GM21515 (cell line): ENCODE measurements at regions not wholly inside any gene's neighbourhood (a gene's known extent, or its start where the extent isn't known, plus 50 kb on each side); places are given as distances from the start of the nearest gene placed in this dataset.
"Not testable (repeated sequence)": the region's sequence is repeated elsewhere in the genome, so short reads cannot be mapped to it uniquely, and the experiment has no call there.

Source experiments
- ATAC-seq: cut with Tn5 transposase; IDR thresholded peaks from one replicate; pipeline ENCODE4 v1.9.1; 2021; ENCODE audit not compliant: unreplicated experiment

DNA sequence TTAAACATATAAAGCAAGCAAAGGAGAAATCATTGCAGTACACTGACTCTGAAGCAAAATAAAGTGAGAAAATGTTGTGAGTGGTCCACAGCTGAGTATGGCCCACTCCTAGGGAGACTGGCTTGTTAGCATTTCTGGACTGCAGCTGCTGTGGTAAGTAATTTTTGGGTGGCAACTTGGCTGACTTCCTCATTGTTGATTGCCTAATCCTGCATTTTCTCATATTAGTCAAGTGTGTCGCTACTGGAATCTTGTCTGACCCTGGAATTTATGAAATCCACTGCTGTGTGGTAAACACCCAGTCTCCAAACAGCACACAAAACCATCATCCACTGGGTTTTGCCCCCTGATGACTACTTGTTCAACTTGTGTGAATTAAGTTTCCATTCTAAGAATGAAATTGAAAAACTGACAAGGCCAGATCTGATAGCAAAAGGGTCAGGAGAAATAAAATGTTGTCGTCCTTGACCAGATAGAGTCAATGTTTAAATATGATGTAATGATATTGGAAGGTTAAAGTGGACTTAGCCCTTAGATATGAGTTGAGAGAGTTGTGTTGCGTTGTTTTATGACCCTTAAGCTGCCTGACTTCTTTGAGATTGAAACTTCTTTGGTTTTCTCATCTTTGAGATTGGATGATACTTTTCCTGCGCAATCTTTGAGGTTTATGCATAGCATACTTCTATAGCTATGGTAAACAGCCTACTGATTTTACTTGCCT lies 106.6 kb upstream of the SEC22B start:
- ATAC-seq = not testable (repeated sequence)

DNA sequence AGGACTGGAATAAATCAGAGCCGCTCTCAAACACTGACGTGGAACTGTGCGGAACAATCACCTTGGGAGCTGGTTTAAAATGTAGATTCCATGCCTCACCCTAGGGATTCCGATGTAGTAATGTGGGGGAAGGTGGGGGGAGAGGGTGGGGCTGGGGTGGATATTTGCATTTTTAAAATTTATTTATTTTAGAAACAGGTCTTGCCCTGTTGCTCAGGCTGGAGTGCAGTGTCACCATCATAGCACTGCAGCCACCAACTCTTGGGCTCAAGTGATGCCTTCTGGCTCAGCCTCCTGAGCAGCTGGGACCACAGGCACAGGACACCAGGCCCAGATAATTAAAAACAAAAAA lies 101.9 kb upstream of the SEC22B start:
- ATAC-seq = not testable (repeated sequence)

DNA sequence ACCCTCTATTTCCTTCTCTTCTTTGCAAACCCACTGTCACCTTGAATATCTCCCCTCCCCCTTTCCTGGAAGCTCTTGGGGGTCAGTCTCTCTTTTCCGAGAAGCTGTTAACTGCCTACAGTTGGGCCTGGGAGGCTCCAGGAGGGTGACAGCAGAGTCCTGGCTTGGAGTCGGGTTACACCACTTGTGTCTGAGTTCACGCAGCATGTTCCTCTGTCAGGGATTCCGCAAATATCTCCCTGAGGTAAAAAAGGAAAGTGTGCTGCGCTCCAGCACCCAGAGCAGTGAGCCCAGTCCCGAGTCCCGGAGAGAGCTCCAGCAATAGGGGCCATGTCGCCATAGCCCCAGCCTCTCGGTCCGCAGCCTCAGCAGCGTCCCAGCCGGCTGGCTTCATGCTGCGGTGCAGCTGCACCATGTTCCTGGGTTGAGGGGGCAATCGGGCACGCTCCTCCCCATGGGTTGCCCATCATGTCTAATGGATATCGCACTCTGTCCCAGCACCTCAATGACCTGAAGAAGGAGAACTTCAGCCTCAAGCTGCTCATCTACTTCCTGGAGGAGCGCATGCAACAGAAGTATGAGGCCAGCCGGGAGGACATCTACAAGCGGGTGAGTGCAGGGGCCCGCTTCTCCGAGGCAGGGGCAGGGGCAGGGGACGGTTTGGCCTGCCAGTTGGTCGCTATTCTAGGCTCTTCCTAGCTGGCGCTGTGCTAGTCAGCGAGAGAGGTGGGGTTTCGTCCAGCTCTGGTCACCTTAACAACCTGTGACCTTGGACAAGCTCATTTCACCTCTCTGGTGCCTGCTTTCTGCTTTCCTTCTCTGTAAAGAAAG lies 101.3 kb upstream of the SEC22B start:
- ATAC-seq = not testable (repeated sequence)

DNA sequence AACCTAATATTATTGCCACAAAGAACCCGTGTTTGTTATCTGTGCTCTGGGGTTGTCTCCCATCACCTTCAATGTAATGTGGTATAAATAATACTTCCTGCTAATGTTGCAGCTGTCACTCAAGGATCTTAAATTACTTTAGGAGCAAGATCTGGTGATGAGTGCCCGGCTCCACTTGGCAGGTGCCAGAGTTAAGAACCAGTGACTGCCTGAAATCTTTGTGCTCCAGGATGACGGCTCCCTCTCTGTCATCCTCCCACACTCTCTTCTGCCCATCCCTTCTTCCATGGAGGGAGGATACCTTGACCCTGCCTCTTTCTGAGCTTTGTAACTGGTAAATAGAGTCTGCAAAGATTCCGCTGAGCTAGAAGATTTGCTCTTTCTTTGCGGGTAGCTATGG lies 100.4 kb upstream of the SEC22B start:
- not testable (repeated sequence) for ATAC-seq

DNA sequence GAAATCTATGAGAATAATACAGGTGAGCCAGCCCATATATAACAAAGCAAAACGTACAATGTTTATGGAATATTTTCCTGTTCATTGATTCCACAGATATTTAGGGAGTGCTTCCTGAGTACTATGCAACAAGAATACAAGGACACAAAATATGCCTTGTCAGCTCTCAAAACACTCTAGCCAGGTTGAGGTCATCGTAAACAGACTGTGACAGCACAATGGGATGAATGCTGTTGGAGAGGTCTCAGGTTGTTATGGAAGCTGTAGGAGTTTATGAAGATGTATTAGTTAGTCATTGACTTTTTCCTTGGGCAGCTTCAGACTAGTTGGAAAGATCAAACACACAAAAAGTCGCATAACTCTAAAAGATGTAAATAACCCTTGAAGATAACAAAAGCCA lies 98.1 kb upstream of the SEC22B start:
- ATAC-seq = not testable (repeated sequence)

DNA sequence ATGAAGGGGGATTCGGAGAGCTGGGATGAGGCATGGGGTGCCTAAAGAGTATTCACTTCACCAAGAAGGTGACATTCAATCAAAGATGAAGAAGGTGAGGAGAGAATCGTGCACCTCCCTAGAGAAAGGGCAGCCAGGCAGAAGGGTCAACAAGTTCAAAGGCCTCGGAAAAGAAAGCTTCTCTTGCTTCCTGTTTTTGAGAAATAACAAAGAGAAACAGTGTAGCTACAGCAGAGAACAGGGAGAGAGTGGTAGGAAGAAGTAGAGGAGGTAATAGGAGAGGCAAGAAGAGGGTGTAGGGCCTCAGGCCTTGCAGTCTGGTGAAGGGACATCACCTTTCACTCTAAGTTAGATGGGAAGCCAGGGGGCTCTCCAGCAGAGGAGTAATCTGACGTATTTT lies 97.0 kb upstream of the SEC22B start:
- not testable (repeated sequence) for ATAC-seq

DNA sequence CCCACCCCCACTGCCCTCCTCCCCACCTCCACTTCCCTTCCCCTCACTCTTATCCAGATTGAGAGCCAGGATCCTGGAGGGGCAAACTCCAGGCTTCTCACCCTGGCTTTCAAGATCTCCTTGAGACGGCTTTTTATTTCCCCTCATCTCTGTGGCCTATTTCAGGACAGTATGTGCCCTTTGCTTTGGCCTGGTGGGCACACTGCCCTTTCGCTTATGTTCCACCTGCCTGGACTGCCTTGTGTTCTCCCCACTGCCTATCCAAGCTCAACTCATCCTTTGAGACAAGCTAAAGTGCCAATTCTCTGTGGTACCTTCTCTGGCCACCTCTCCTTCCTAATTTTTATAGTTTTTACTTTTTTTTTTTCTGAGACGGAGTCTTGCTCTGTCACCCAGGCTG lies 95.9 kb upstream of the SEC22B start:
- ATAC-seq = not testable (repeated sequence)

DNA sequence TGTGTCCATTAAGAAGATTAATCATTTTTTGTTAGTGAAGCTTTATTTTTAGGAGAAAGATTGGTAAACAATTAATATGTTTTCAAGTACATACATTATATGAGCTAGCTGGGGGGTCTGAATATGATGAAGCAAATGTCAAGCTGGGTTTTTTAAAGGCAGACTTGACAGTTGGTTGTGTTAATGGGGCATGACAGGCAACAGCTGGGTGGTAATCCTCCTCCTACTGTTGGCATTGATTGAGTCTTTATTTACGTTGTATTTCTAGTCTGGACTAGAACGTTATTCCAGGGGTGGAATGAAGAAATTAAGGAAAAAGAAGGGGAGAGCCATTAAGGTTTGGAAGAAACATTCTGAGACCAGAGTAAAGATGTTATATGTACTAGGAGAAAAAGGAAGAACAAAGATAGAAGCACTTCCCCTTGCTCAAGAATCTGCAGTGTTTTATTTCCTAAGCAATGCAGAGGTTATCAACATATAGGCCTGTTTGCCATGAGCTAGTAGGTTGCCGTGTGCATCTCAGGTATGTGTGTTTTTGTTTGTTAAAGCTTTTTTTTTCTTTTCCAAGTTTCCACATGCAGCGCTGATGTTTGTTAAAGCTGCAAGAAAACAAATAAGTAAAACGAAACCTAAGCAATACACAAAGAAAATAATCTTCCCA lies 95.4 kb upstream of the SEC22B start:
- ATAC-seq = not testable (repeated sequence)

DNA sequence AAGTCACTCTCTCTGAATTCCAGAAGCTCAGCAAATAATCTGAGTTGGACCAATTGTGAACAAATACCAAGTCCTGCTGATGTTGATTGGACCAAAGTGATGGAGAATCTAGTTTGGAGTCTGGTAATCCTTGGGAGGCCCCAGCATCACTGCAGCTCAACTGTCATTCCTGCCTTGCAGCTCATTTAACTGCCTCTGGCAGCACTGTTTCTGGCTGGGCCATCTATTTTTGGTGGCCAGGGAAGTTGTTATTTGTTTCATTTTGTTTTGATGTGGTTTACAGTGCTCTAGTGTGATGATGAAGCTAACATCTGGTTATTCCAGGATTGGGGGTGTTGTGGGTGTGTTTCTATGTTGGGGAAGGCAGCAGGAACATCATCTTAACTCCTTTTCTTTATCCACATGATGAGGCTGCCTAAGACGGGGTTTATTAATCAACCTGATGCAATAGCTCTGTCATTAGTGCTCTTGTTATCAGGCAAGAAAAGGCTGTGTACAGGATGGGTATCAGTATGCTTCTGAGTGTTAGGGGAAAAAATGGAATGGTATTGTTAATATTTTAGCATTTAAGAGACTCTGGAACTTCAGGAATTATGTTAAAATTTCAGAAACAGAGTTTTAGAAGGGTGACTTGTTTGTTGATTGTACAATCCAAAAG lies 91.7 kb upstream of the SEC22B start:
- not testable (repeated sequence) for ATAC-seq

DNA sequence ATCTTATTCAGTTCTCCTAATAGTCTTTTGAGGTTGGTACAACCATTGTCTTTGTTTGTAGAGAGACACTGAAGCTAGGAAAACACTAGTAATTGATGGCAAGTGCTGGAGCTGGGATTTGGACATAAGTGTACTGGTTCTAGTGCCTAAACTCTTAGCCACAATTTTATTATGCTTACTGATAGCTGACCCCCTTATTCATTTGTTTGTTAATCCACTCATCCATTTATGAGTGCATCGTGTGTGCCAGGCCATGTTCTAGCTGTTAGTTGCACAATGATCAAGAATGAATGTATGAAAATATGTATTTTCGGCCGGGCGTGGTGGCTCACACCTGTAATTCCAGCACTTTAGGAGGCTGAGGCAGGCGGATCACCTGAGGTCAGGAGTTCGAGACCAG lies 88.2 kb upstream of the SEC22B start:
- not testable (repeated sequence) for ATAC-seq

DNA sequence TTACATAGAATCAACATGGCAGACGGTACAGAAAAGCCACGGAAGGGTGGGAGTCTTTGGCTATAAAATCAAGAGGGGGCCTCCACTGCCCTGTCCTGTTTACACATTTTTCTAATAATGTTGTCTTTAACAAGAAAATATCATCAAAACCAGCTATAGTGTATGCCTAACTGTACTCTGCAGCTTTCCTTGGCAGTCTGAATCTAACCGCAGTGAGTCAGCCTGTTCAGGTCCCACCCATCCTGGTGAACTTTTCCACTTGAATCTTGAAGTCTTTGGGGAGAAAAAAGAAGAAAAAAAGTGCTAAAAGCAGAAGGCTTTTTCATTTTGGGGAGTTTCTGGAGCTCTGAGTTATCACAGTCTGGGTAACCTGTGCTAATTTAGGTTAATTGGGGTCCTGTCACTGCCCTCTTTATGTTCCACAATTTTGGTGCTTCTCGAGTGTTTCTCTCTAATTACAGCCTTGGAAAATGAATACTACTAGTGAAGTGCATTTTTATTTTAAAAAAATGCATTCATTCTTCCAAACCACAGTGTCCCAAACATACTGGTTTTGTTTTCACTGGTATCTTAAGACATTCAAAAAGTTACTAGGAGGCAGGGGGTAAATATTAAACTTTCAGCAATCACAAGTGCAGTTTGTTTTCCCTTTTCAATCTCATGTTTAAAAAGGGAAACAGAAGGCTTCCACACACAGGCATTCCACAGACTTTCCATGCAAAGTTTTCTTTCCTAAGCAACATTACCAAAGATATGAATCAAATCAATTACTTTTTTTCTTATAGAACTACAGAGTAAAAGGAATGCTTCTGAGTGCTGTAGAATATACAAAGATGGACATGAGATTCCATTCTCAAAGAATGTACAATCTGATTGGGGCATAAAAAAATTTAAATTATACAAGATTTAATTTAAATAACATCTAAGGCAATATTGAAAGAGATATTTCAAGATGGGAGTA lies 86.8 kb upstream of the SEC22B start:
- ATAC-seq = not testable (repeated sequence)

DNA sequence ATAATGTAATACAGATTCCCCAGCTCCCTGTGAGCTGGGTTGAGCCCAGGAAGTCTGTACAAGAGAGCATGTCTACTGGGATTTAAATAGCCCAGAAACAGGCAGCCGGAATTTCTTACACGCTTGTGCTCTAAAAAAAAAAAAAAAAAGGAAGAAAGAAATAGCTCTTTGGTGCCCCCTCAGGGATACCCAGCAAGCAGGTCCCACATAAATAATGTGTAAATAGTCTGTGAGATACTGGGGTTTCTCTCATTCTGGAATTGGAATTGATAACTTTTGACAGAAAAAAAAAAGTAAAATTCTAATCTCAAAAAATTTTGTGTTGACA lies 81.4 kb upstream of the SEC22B start:
- ATAC-seq = not testable (repeated sequence)

DNA sequence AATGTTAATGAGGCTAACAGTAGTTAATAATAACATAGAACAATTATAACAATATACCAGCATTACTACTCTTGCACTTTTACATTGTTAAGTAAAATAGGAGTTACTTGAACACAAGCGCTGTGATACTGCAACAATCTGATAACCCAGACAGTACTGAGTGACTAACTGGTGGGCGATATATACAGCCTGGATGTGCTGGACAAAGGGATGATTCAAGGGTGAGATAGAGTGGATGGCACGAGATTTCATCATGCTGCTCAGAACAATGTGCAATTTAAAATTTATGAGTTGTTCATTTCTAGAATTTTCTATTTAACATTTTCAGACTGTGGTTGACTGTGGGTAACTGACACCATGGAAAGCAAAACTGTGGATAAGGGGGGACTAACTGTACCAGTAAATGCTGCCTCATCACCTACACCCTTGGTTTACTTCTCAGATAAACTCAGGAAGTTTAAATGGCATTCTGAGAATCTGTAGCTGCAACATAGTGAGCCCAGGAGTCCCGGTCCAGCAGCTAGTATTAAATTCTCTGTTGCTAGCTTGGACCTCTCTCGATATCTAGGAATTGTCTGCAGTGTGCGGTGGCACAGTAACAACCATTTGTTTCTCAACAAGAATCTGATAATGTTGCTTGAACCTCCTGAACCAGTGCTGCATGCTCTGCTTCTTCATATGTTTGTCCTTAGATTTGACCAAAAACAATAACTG lies 80.9 kb upstream of the SEC22B start:
- ATAC-seq = not testable (repeated sequence)

DNA sequence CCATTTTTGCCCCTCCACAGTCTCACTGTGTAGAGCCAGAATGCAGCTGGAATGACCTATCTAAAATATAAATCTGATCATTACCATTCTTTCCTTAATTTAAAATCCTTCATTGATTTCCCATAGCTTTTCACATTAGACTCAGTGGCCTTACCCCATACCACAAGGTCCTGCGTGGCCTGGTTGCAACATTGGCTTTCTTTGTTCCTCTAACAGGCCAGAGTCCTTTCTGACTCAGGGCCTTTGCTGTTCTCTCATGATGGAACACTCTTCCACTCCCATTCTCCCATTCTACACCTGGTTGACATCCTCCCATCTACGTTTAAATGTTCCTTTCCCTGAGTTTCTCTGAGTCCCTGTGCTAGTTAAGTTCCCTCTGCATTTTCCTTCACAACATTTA lies 74.4 kb upstream of the SEC22B start:
- ATAC-seq = not testable (repeated sequence)

DNA sequence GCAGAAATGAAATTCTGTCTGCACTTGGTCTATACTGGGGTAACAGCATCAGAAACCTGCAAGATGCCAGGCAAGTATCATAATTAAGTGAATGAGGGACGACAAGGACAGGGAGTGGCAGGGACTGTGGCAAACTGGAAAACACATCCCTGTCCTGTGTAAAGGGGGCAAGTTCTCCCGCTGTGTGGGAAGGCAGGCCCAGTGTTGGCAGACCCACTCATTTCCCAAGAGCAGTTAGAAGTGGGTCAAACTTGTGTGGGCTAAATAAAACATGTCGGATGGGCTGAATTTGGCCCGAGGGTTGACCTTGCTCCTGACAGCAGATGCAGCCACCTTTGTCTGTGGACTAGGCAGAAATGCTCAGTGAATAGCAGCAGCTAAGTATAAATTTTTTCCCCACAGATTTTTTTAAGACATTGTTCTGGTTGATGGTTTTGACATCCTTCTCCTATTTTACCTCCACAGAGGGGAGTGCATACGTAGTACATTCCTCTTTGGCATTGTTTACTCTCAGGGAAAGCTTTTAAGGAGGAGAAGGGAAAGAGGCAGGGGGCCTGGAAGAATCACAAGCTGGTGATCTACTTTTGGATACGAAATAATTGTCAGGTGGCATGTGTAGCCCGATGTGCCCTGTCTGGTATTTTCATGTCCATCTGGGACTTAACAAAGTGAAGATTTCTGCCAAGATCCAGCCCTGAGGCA lies 72.6 kb upstream of the SEC22B start:
- not testable (repeated sequence) for ATAC-seq

DNA sequence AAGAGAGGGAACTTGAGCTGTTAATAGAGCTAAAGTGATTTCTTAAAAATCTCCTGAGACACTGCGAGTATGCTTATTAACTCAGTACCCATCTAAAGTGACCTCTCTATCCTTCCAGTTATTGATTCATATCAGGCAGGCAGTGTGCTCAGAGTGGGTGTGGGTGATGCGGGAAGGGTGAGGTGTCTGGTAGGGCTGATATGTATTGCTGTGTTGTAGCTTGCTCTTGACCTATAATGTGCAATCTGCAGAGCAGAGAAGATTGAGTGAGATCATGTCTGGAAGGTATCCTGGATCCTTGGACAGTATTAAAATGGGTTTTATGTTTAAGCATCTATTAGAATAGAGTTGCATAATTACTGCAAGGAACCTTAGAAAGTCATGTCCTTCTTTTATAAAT lies 71.9 kb upstream of the SEC22B start:
- not testable (repeated sequence) for ATAC-seq

DNA sequence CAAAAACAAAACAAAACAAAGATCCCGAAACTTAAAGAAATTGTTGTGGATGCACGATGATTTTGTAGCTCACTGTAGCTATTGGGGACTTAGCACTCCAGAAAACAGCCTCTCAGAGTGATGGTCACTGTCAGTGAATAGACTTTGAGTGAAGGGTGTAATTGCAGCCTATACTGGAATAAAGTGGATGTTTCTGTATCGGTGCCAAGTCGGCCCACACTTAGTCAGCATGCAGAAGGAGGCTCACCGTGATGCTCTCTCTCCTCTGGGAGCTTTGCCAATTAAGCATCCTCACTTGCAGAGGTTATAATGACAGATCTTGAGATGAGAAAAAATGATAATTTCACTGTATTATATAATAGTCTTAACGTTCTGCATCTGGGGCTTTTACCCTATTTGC lies 67.5 kb upstream of the SEC22B start:
- not testable (repeated sequence) for ATAC-seq

DNA sequence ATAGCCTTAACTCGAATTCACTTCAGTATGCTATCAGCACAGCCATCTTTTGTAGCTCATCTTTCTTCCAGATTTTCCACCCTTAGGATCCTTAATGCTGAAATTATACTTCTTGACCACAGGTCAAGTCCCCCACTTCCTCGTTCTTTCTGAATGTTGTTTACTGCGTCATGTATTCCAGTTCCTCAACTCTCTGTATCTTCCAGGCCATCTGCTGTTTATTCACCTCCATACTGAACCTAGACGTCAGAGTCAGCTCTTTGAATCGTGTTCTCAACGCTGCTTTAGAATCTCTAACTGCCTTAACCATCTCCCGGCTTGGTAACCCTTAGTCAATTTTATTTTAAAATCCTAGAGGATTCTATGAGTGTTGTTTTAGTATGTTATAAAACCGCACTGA lies 66.3 kb upstream of the SEC22B start:
- ATAC-seq = not testable (repeated sequence)

DNA sequence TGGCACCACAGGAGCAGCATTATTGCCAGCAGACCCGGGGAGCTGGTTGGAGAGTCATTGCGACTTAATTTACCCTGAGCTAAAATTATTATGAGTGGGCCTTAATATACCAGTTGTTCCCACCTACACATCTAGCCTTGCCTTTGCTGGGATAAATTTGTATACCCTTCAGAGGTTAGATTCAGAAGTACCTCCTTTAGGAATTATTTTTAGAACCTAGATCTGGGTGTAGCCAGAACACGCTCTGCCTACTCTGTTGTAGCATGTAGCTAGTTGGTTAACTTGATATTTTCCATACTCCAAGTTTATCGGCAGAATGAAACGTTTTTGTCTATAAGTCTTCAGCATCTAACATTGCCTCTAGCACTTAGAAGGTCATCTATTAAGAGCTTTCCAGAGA lies 65.5 kb upstream of the SEC22B start:
- ATAC-seq = not testable (repeated sequence)
